H1 (cell line): ENCODE measurements at regions not wholly inside any gene's neighbourhood (a gene's known extent, or its start where the extent isn't known, plus 50 kb on each side); places are given as distances from the start of the nearest gene placed in this dataset.

Source experiments
- CHD7 ChIP-seq: fragments of 300-600 bp; sonication (generic); IDR thresholded peaks from 2 replicates; pipeline ENCODE4 v1.7.1; 2012; ENCODE audit warnings: low read length, moderate library complexity, mild to moderate bottlenecking, inconsistent platforms; ENCODE audit not compliant: insufficient replicate concordance
- GABPA ChIP-seq: IDR thresholded peaks from 2 replicates; pipeline ENCODE4 v1.6.1; 2011; ENCODE audit warnings: mild to moderate bottlenecking, low read length, moderate library complexity, borderline replicate concordance; ENCODE audit not compliant: insufficient read depth

DNA sequence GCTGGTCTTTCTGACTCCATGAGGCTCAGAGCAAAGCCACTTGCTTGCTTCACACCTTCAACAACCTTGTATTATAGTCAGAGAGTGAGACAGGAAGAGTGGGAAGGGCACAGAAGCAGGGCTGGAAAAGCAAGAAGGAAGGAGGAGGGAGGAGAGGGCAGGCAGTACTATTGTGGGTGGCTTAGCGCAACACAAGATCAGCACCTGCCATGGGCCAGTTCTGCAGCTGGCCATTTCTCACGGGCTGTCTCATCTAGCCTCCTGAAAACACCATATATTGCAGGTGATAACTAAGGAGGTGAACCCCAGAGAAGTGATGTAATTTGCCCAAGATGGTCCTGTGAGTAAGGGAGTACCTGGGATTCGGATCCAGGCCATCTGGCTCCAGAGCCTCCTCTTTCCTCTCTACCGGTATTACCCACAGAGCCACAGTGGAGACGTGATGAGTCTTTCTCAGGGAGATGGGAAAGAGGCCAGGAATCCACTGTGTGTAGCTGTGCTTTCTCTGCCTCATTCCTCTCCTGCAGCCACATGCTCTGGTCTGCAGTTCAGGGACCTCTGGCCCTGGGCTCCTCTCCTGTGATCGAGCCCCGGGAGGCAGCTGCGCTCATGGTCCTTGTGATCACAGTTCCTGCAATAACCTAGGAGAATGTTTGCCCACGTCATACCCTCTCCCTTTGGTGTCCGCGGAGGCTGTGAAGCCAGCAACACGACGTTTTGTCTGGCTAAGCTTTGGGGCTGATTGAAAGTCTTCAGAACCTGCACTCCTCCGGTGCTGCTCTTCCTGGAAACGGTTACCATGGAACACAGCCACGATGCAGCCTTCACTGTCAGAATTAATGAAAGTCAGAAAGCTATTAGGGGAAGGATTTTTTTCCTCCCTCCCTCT, 178.1 kb upstream of the CCL2 start (continued):
- no peak for TF ChIP-seq CHD7
- no peak for TF ChIP-seq GABPA
- TF ChIP-seq, all 59 proteins: peak for 0
